ENCODE measurements at regions not wholly inside any gene's neighbourhood (a gene's known extent, or its start where the extent isn't known, plus 50 kb on each side); places are given as distances from the start of the nearest gene placed in this dataset.

GRCh38 chr1:199410462-199410861 lies 617.0 kb upstream of the NR5A2 start:
- H3K9me3 ChIP-seq (replicated peaks; ENCODE audit: low read length), result no peaks in the 10 kb centered on the region
- H3K4me3 ChIP-seq (ENCODE audit: low read length), result no peak overlapping the region
- no peaks in the 10 kb centered on the region for H3K4me1 ChIP-seq (ENCODE audit: control insufficient read depth, insufficient read depth, low read length)
- no peaks in the 10 kb centered on the region for H3K27me3 ChIP-seq (ENCODE audit: control insufficient read depth, insufficient read depth, low read length)
- no peak overlapping the region for H3K9ac ChIP-seq (ENCODE audit: low read depth, low read length)
- no peaks in the 10 kb centered on the region for H3K36me3 ChIP-seq (ENCODE audit: insufficient read depth, low read length)
- H3K4me2 ChIP-seq (ENCODE audit: low read length), result no peak overlapping the region

- H3K4me2 ChIP-seq (ENCODE audit: low read length), result no peak overlapping the region
- H3K4me1 ChIP-seq (ENCODE audit: control insufficient read depth, insufficient read depth, low read length), result no peaks in the 10 kb centered on the region
- no peaks in the 10 kb centered on the region for H3K36me3 ChIP-seq (ENCODE audit: insufficient read depth, low read length)
- no peak overlapping the region for H3K4me3 ChIP-seq (ENCODE audit: low read length)
- no peaks in the 10 kb centered on the region for H3K9me3 ChIP-seq (replicated peaks; ENCODE audit: low read length)
- no peaks in the 10 kb centered on the region for H3K27me3 ChIP-seq (ENCODE audit: control insufficient read depth, insufficient read depth, low read length)
- no peak overlapping the region for H3K9ac ChIP-seq (ENCODE audit: low read depth, low read length)
Observed at GRCh38 chr1:199411506-199411905, 616.0 kb upstream of the NR5A2 start.

- H3K9ac ChIP-seq (ENCODE audit: low read depth, low read length), result no peak overlapping the region
- H3K4me1 ChIP-seq (ENCODE audit: control insufficient read depth, insufficient read depth, low read length), result no peaks in the 10 kb centered on the region
- no peaks in the 10 kb centered on the region for H3K9me3 ChIP-seq (replicated peaks; ENCODE audit: low read length)
- no peak overlapping the region for H3K4me3 ChIP-seq (ENCODE audit: low read length)
- H3K27me3 ChIP-seq (ENCODE audit: control insufficient read depth, insufficient read depth, low read length), result no peaks in the 10 kb centered on the region
- H3K36me3 ChIP-seq (ENCODE audit: insufficient read depth, low read length), result no peaks in the 10 kb centered on the region
- no peak overlapping the region for H3K4me2 ChIP-seq (ENCODE audit: low read length)
Observed at GRCh38 chr1:199422206-199422605, 605.3 kb upstream of the NR5A2 start.

GRCh38 chr1:199447906-199448305 lies 579.6 kb upstream of the NR5A2 start:
- Histone ChIP-seq H3K9me3 (replicated peaks; ENCODE audit: low read length) (no peaks in the 10 kb centered on the region), H3K9ac (ENCODE audit: low read depth, low read length) (no peak overlapping the region), H3K4me3 (ENCODE audit: low read length) (no peak overlapping the region), H3K4me1 (ENCODE audit: control insufficient read depth, insufficient read depth, low read length) (no peaks in the 10 kb centered on the region), H3K4me2 (ENCODE audit: low read length) (no peak overlapping the region), H3K27me3 (ENCODE audit: control insufficient read depth, insufficient read depth, low read length) (no peaks in the 10 kb centered on the region), H3K36me3 (ENCODE audit: insufficient read depth, low read length) (no peaks in the 10 kb centered on the region)

- no peaks in the 10 kb centered on the region for H3K9me3 ChIP-seq (replicated peaks; ENCODE audit: low read length)
- H3K4me2 ChIP-seq (ENCODE audit: low read length), result no peak overlapping the region
- no peak overlapping the region for H3K9ac ChIP-seq (ENCODE audit: low read depth, low read length)
- H3K4me3 ChIP-seq (ENCODE audit: low read length), result no peak overlapping the region
- no peaks in the 10 kb centered on the region for H3K4me1 ChIP-seq (ENCODE audit: control insufficient read depth, insufficient read depth, low read length)
- no peaks in the 10 kb centered on the region for H3K36me3 ChIP-seq (ENCODE audit: insufficient read depth, low read length)
- H3K27me3 ChIP-seq (ENCODE audit: control insufficient read depth, insufficient read depth, low read length), result no peaks in the 10 kb centered on the region
Observed at GRCh38 chr1:199448646-199449045, 578.9 kb upstream of the NR5A2 start.

GRCh38 chr1:199449221-199449620 lies 578.3 kb upstream of the NR5A2 start:
- H3K9ac ChIP-seq (ENCODE audit: low read depth, low read length), result no peak overlapping the region
- H3K4me2 ChIP-seq (ENCODE audit: low read length), result no peak overlapping the region

GRCh38 chr1:199449681-199450080 lies 577.8 kb upstream of the NR5A2 start:
- no peak overlapping the region for H3K4me2 ChIP-seq (ENCODE audit: low read length)
- H3K27me3 ChIP-seq (ENCODE audit: control insufficient read depth, insufficient read depth, low read length), result no peaks in the 10 kb centered on the region
- no peak overlapping the region for H3K4me3 ChIP-seq (ENCODE audit: low read length)
- no peaks in the 10 kb centered on the region for H3K9me3 ChIP-seq (replicated peaks; ENCODE audit: low read length)
- H3K4me1 ChIP-seq (ENCODE audit: control insufficient read depth, insufficient read depth, low read length), result no peaks in the 10 kb centered on the region
- no peaks in the 10 kb centered on the region for H3K36me3 ChIP-seq (ENCODE audit: insufficient read depth, low read length)
- no peak overlapping the region for H3K9ac ChIP-seq (ENCODE audit: low read depth, low read length)

More at GRCh38 chr1:199449221-199449620, 578.3 kb upstream of the NR5A2 start:
- no peak overlapping the region for H3K4me3 ChIP-seq (ENCODE audit: low read length)
- no peaks in the 10 kb centered on the region for H3K9me3 ChIP-seq (replicated peaks; ENCODE audit: low read length)
- H3K36me3 ChIP-seq (ENCODE audit: insufficient read depth, low read length), result no peaks in the 10 kb centered on the region
- H3K27me3 ChIP-seq (ENCODE audit: control insufficient read depth, insufficient read depth, low read length), result no peaks in the 10 kb centered on the region
- H3K4me1 ChIP-seq (ENCODE audit: control insufficient read depth, insufficient read depth, low read length), result no peaks in the 10 kb centered on the region

GRCh38 chr1:199452627-199453026 lies 574.9 kb upstream of the NR5A2 start:
- no peak overlapping the region for H3K4me3 ChIP-seq (ENCODE audit: low read length)
- H3K27me3 ChIP-seq (ENCODE audit: control insufficient read depth, insufficient read depth, low read length), result no peaks in the 10 kb centered on the region
- H3K9ac ChIP-seq (ENCODE audit: low read depth, low read length), result no peak overlapping the region
- no peaks in the 10 kb centered on the region for H3K36me3 ChIP-seq (ENCODE audit: insufficient read depth, low read length)
- H3K4me2 ChIP-seq (ENCODE audit: low read length), result no peak overlapping the region
- no peaks in the 10 kb centered on the region for H3K9me3 ChIP-seq (replicated peaks; ENCODE audit: low read length)
- H3K4me1 ChIP-seq (ENCODE audit: control insufficient read depth, insufficient read depth, low read length), result no peaks in the 10 kb centered on the region

GRCh38 chr1:199453723-199454122 lies 573.8 kb upstream of the NR5A2 start:
- H3K4me2 ChIP-seq (ENCODE audit: low read length), result no peak overlapping the region
- H3K9ac ChIP-seq (ENCODE audit: low read depth, low read length), result no peak overlapping the region
- no peak overlapping the region for H3K4me3 ChIP-seq (ENCODE audit: low read length)
- H3K4me1 ChIP-seq (ENCODE audit: control insufficient read depth, insufficient read depth, low read length), result no peaks in the 10 kb centered on the region
- no peaks in the 10 kb centered on the region for H3K36me3 ChIP-seq (ENCODE audit: insufficient read depth, low read length)
- H3K9me3 ChIP-seq (replicated peaks; ENCODE audit: low read length), result no peaks in the 10 kb centered on the region
- no peaks in the 10 kb centered on the region for H3K27me3 ChIP-seq (ENCODE audit: control insufficient read depth, insufficient read depth, low read length)

- no peaks in the 10 kb centered on the region for H3K9me3 ChIP-seq (replicated peaks; ENCODE audit: low read length)
- no peaks in the 10 kb centered on the region for H3K36me3 ChIP-seq (ENCODE audit: insufficient read depth, low read length)
- H3K27me3 ChIP-seq (ENCODE audit: control insufficient read depth, insufficient read depth, low read length), result no peaks in the 10 kb centered on the region
- H3K4me3 ChIP-seq (ENCODE audit: low read length), result no peak overlapping the region
- H3K4me1 ChIP-seq (ENCODE audit: control insufficient read depth, insufficient read depth, low read length), result no peaks in the 10 kb centered on the region
- no peak overlapping the region for H3K4me2 ChIP-seq (ENCODE audit: low read length)
- H3K9ac ChIP-seq (ENCODE audit: low read depth, low read length), result no peak overlapping the region
Observed at GRCh38 chr1:199460933-199461332, 566.6 kb upstream of the NR5A2 start.

GRCh38 chr1:199463521-199464127 lies 563.9 kb upstream of the NR5A2 start:
- Histone ChIP-seq H3K4me3 (ENCODE audit: low read length) (no peak overlapping the region), H3K27me3 (ENCODE audit: control insufficient read depth, insufficient read depth, low read length) (no peaks in the 10 kb centered on the region), H3K4me2 (ENCODE audit: low read length) (no peak overlapping the region), H3K36me3 (ENCODE audit: insufficient read depth, low read length) (no peaks in the 10 kb centered on the region), H3K4me1 (ENCODE audit: control insufficient read depth, insufficient read depth, low read length) (no peaks in the 10 kb centered on the region), H3K9ac (ENCODE audit: low read depth, low read length) (no peak overlapping the region), H3K9me3 (replicated peaks; ENCODE audit: low read length) (no peaks in the 10 kb centered on the region)

- no peaks in the 10 kb centered on the region for H3K36me3 ChIP-seq (ENCODE audit: insufficient read depth, low read length)
- no peaks in the 10 kb centered on the region for H3K9me3 ChIP-seq (replicated peaks; ENCODE audit: low read length)
- H3K27me3 ChIP-seq (ENCODE audit: control insufficient read depth, insufficient read depth, low read length), result no peaks in the 10 kb centered on the region
- H3K4me2 ChIP-seq (ENCODE audit: low read length), result no peak overlapping the region
- H3K4me3 ChIP-seq (ENCODE audit: low read length), result no peak overlapping the region
- H3K4me1 ChIP-seq (ENCODE audit: control insufficient read depth, insufficient read depth, low read length), result no peaks in the 10 kb centered on the region
- no peak overlapping the region for H3K9ac ChIP-seq (ENCODE audit: low read depth, low read length)
Observed at GRCh38 chr1:199466961-199467360, 560.5 kb upstream of the NR5A2 start.

All from skeletal muscle satellite cell (primary cell).